Cardiac septum (tissue), 1 donor: ENCODE measurements at regions not wholly inside any gene's neighbourhood (a gene's known extent, or its start where the extent isn't known, plus 50 kb on each side); places are given as distances from the start of the nearest gene placed in this dataset.

Experiments used
- DNase-seq: peaks from one replicate; pipeline ENCODE4 v3.0.0-alpha.2; 2020; ENCODE audit warnings: low spot score
- intact Hi-C: fragments of 100-400 bp; cut with DNase I; formaldehyde crosslinking; loops from one replicate; pipeline ENCODE4 v1.14.0; 2022
- donor health status: DM: no; HTN: no; CAD: no.

- intact Hi-C loops, result no loop called here
- no peak for DNase-seq
Measured at GRCh38 chr5:39506211-39506610, 81.4 kb upstream of the DAB2 start.

- DNase-seq, result no peak
- intact Hi-C loops, result no loop called here
Measured at GRCh38 chr5:39505791-39506190, 81.0 kb upstream of the DAB2 start.

GRCh38 chr5:39505363-39505762, 80.6 kb upstream of the DAB2 start:
- intact Hi-C loops, result no loop called here
- DNase-seq, result no peak

GRCh38 chr5:39503155-39503554, 78.4 kb upstream of the DAB2 start:
- no peak for DNase-seq
- intact Hi-C loops, result no loop called here

GRCh38 chr5:39502704-39503103, 77.9 kb upstream of the DAB2 start:
- intact Hi-C loops, result no loop called here
- DNase-seq, result no peak

GRCh38 chr5:39501397-39501796, 76.6 kb upstream of the DAB2 start:
- no peak for DNase-seq
- intact Hi-C loops, result no loop called here

- intact Hi-C loops, result no loop called here
Measured at GRCh38 chr5:39500551-39501175, 75.9 kb upstream of the DAB2 start.

GRCh38 chr5:39498278-39498952, 73.6 kb upstream of the DAB2 start:
- DNase-seq, result no peak
- intact Hi-C loops, result no loop called here

More at GRCh38 chr5:39500551-39501175, 75.9 kb upstream of the DAB2 start:
- no peak for DNase-seq

GRCh38 chr5:39497322-39497721, 72.5 kb upstream of the DAB2 start:
- DNase-seq, result no peak
- intact Hi-C loops, result no loop called here

- DNase-seq, result no peak
- intact Hi-C loops, result no loop called here
Measured at GRCh38 chr5:39495227-39495626, 70.4 kb upstream of the DAB2 start.

- DNase-seq, result no peak
- intact Hi-C loops, result no loop called here
Measured at GRCh38 chr5:39494534-39494933, 69.8 kb upstream of the DAB2 start.

GRCh38 chr5:39494107-39494510, 69.3 kb upstream of the DAB2 start:
- DNase-seq, result no peak
- intact Hi-C loops, result no loop called here

- no peak for DNase-seq
- intact Hi-C loops, result no loop called here
Measured at GRCh38 chr5:39491210-39491609, 66.4 kb upstream of the DAB2 start.

GRCh38 chr5:39489263-39489662, 64.5 kb upstream of the DAB2 start:
- intact Hi-C loops, result no loop called here
- no peak for DNase-seq

- intact Hi-C loops, result no loop called here
- DNase-seq, result no peak
Measured at GRCh38 chr5:39486790-39487189, 62.0 kb upstream of the DAB2 start.

- no peak for DNase-seq
- intact Hi-C loops, result no loop called here
Measured at GRCh38 chr5:39486361-39486760, 61.6 kb upstream of the DAB2 start.

GRCh38 chr5:39485079-39485478, 60.3 kb upstream of the DAB2 start:
- DNase-seq, result no peak
- intact Hi-C loops, result no loop called here

- intact Hi-C loops, result no loop called here
- no peak for DNase-seq
Measured at GRCh38 chr5:39484673-39485072, 59.9 kb upstream of the DAB2 start.

GRCh38 chr5:39482098-39482497, 57.3 kb upstream of the DAB2 start:
- DNase-seq, result no peak
- intact Hi-C loops, result no loop called here

GRCh38 chr5:39479537-39479936, 54.8 kb upstream of the DAB2 start:
- intact Hi-C loops, result no loop called here
- no peak for DNase-seq

GRCh38 chr5:39478863-39479262, 54.1 kb upstream of the DAB2 start:
- no peak for DNase-seq

GRCh38 chr5:39476843-39477220, 52.1 kb upstream of the DAB2 start:
- intact Hi-C loops, result no loop called here
- DNase-seq, result no peak

More at GRCh38 chr5:39478863-39479262, 54.1 kb upstream of the DAB2 start:
- intact Hi-C loops, result no loop called here
